ENCODE measurements at regions not wholly inside any gene's neighbourhood (a gene's known extent, or its start where the extent isn't known, plus 50 kb on each side); places are given as distances from the start of the nearest gene placed in this dataset.

GRCh38 chr16:79264237-79265109, 336.1 kb downstream of the MAF start:
- Histone ChIP-seq H2AFZ (ENCODE audit: low read depth, low read length, poor library complexity, severe bottlenecking) (no peak overlapping the region), H3K9me3 (ENCODE audit: control insufficient read depth in 1 of 2, insufficient read depth in 1 of 2, low read depth in 1 of 2, low read length in 2 of 2) (peaks cover 3 to 11% of the 10 kb centered on the region in 2 experiments; a peak in 2 of 4 replicates), H3K36me3 (ENCODE audit: control insufficient read depth in 1 of 2, insufficient read depth in 2 of 2, low read length in 2 of 2) (no peaks in the 10 kb centered on the region), H3K4me1 (ENCODE audit: control insufficient read depth in 1 of 2, insufficient read depth in 2 of 2, low read length in 2 of 2) (no peaks in the 10 kb centered on the region), H3K79me2 (ENCODE audit: insufficient read depth, low read length) (no peaks in the 10 kb centered on the region), H3K4me2 (ENCODE audit: low read length) (no peak overlapping the region), H3K4me3 (replicated peaks in 1 of 2; ENCODE audit: low read depth in 1 of 2, low read length in 2 of 2) (no peak overlapping the region), H4K20me1 (ENCODE audit: insufficient read depth) (no peaks in the 10 kb centered on the region), H3K27ac (ENCODE audit: low read depth, low read length) (no peak overlapping the region), H3K9ac (ENCODE audit: low read length) (no peak overlapping the region), H3K27me3 (ENCODE audit: insufficient read depth, low read length) (no peaks in the 10 kb centered on the region), H3K9me2 (ENCODE audit: insufficient read depth) (no peaks in the 10 kb centered on the region)
- no peak for TF ChIP-seq CTCF (IDR thresholded peaks at IDR 0.05 in 2 of 3, conservative IDR thresholded peaks at IDR 0.05 in 1 of 3; ENCODE audit: borderline replicate concordance in 1 of 3, insufficient read depth in 1 of 3, low read depth in 2 of 3, low read length in 2 of 3)
- TF ChIP-seq EZH2phosphoT487 (IDR thresholded peaks at IDR 0.05; ENCODE audit: borderline replicate concordance), result no peak
- no peak for TF ChIP-seq EGR1 (IDR thresholded peaks at IDR 0.05; ENCODE audit: low read depth)
- TF ChIP-seq MAX (IDR thresholded peaks at IDR 0.05), result no peak
- no peak for TF ChIP-seq POLR2A (IDR thresholded peaks at IDR 0.05; ENCODE audit: borderline replicate concordance, extremely low read depth, insufficient read depth, insufficient read length)
- no peak for TF ChIP-seq CBX3 (IDR thresholded peaks at IDR 0.05; ENCODE audit: low read depth)
- TF ChIP-seq ZBTB33 (IDR thresholded peaks at IDR 0.05; ENCODE audit: extremely low read depth, insufficient replicate concordance, low read length), result no peak
- no peak for TF ChIP-seq CEBPB (IDR thresholded peaks at IDR 0.05; ENCODE audit: low read depth)
- no peak for TF ChIP-seq TCF7L2 (IDR thresholded peaks at IDR 0.05; ENCODE audit: borderline replicate concordance, extremely low read depth, insufficient read depth, insufficient read length)
- no peak for TF ChIP-seq ELF1 (IDR thresholded peaks at IDR 0.05; ENCODE audit: borderline replicate concordance, low read depth)
- no peak for TF ChIP-seq ZFX (IDR thresholded peaks at IDR 0.05)
- no peak for TF ChIP-seq SP1 (IDR thresholded peaks at IDR 0.05; ENCODE audit: low read depth)
- no peak for TF ChIP-seq SRF (IDR thresholded peaks at IDR 0.05; ENCODE audit: low read depth)
- TF ChIP-seq YY1 (IDR thresholded peaks at IDR 0.05; ENCODE audit: extremely low read depth, insufficient replicate concordance, low read depth, low read length), result no peak
- TF ChIP-seq JUND (IDR thresholded peaks at IDR 0.05), result no peak
- TF ChIP-seq POLR2AphosphoS5 (IDR thresholded peaks at IDR 0.05; ENCODE audit: low read depth, low read length), result no peak
- no peak for TF ChIP-seq EZH2 (IDR thresholded peaks at IDR 0.05)
- no peak for TF ChIP-seq ZNF274 (IDR thresholded peaks at IDR 0.05; ENCODE audit: low read depth, low read length)
- no peak for TF ChIP-seq SIN3A (IDR thresholded peaks at IDR 0.05; ENCODE audit: low read depth)
- TF ChIP-seq REST (IDR thresholded peaks at IDR 0.05; ENCODE audit: low read depth), result no peak
- no peak for ATAC-seq
- intact Hi-C loops (cut with micrococcal nuclease), result no loop called here
- ChIA-PET POLR2A (no interaction called here), CTCF (no interaction called here), RAD21 (ENCODE audit: low non-redundant PET in 1 of 2, low total read pairs in 2 of 2, uncharacterized antibody in 2 of 2, unreplicated experiment in 2 of 2) (no interaction called here)
- no peak for DNase-seq (ENCODE audit: low read depth, low spot score)
- BruUV-seq (replicated peaks), result no TSS peak
